Stimulated activated CD8-positive, alpha-beta memory T cell treated with anti-CD3 and anti-CD28 coated beads, Interleukin-12 subunit alpha, Interleukin-12 subunit beta, amount 100 ng/mL, for 24 hours (primary cell): ENCODE measurements at regions not wholly inside any gene's neighbourhood (a gene's known extent, or its start where the extent isn't known, plus 50 kb on each side); places are given as distances from the start of the nearest gene placed in this dataset.
"Not testable (repeated sequence)": the region's sequence is repeated elsewhere in the genome, so short reads cannot be mapped to it uniquely, and the experiment has no call there.

Experiments used
- DNase-seq: peaks from one replicate; pipeline ENCODE4 v3.0.0-alpha.2; 2020; ENCODE audit errors: extremely low read depth

DNA sequence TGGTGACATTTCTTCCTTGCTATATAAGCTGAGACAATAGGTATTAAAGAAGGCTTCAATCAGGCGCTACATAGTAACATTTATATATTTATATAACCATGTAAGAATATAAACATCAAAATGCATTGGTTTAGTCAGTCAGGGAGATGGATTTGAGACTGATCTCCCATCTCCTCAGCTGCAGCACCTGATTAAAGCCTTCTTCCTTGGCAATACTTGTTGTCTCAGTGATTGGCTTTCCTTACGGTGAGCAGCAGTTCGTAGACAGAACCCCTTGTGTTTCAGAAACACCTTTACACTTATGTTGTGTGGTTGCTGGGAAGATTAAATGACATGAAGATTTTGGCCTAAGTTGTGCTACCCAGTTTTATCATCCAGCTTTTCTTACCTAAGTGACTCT lies 323.3 kb upstream of the DUSP10 start:
- no peak for DNase-seq

DNA sequence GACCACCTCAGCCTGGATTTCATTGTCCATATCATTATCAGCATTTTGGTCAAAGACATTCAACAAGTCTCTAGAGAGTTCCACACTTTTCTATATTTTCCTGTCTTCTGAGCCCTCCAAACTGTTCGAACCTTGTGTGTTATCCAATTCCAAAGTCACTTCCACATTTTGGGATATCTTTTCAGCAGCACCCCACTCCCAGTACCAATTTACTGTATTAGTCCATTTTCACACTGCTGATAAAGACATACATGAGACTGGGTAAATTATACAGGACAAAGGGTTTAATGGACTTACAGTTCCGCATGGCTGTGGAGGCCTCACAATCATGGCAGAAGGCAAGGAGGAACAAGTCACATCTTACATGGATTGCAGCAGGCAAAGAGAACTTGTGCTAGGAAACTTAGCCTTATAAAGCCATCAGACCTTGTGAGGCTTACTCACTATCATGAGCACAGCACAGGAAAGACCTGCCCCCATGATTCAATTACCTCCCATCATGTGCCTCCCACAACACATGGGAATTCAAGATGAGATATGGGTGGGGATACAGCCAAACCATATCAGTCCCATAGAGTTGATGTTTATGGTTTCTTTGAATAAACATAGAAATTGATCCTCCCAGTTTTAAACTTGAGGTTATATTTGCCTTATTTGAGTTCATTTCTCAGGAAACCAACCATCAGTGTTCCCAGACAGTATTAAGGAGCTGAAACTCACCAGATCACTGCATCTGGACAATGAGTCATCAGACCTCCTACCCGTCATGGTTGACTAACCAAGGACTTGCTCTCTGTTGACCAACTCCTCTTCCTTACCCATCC lies 322.7 kb upstream of the DUSP10 start:
- DNase-seq = no peak

DNA sequence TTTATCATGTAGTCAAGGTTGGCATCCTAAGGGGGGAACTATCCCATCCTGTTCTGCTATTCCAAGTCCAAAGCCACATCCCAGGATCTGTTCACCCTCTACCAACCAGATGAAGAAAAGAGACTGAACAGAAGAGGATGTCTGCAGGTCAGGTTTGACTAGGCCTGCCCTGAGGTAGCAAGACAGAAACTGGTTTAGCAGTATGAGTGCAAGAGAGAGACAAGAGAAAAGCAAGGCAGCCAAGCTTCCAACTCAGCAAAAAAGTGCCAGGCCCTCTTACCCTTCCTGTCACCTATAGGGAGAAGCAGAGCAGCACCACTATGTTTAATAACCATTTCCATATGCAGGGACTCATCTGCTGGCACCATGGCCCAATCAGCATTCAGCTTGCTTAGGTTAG lies 320.8 kb upstream of the DUSP10 start:
- DNase-seq = no peak

DNA sequence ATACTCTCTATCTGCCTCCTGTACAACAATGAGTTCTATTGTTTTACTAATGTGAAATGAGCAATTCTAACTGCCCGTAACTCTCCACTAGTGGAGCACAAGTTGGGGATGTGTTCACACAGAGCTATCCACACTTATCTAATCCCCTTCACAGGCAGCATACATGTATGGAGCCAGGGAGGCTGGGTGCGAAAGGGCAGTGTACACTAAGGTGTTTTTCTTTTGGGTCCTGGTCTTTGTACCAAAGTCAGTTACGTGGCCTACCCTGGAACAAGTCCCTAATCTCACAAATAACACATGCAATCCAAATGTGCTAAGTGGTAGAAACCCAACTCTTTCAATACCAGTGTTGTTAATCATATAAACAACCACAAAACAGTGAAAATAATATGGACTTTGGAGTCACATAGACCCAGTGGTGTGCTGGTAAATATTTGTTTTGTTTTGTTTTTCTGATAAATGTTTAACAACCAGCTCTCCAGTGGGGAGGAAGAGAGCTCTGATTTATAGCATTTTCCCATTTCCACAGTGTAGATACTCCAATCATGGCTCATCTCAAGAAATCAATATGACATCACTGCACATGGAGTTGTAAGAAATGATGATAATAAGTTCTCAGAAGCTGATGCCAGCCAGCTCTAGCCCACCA lies 319.9 kb upstream of the DUSP10 start:
- DNase-seq = no peak

DNA sequence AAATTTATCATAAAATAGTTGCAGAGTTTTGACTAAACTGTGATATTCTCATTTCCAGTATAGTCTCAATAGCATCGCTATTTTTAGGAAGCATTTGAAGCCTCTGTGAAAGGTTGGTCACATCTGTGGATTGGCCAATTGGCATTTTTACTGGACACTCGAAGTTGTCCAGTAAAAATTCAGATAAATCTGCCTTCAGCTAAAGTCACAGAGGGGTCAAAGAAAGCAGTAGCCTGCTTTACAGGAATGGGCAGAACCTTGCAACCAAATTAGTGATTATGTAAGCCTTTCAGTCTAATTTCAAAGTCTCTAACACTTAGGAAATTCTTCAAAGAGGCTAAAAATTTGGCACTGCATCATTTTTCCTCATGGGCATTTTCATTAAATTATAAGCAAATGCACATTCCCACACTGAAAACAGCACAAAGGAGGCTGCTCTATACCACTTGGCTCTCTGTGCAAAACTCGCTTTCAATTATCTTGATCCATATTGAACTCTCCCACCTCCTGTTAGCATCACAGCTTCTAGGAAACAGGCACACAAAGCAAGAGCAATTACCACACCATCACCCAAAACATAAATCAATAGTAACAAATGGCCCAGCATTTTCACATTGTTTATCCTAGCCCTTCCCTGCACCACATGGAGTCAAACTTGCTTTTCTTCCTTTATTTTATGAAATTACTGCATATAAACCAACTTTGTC lies 318.5 kb upstream of the DUSP10 start:
- DNase-seq = no peak

DNA sequence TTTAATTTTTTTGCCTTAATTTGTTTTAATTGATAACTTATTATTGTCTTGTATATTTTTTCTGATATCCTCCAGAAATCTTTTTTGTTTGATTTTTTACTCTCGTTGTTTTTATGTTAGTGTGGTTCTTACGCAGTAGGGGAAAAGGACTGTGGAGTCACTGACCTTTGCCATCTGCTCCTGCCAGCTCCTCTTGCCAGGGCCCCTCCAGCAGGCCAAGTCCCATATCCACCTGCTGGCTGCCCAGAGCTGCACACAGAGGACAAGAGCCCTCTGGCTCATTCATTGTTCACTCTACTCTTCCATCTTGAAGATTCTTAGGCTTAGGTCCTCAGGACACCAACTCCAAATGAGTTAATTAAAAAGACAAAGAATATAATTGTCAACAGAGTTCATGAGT lies 316.4 kb upstream of the DUSP10 start:
- DNase-seq = no peak

DNA sequence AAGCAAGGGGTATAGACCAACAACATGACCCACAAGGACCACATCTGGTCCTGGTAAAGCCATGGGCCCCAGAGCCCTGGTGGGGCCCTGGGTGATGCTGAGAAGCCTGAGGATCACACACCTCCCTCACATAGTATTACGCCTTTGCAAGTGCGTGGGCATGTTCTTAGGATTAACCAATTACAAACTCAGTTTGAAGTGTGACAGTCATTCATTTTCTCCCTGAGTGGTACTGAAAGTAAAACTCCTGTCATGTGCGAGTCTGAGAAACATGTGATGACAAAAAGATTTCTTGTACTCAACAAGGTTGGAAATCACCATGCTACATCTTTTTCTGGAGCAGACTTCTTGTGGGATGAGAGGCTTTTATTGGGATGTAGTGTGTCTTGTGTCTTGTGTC lies 315.3 kb upstream of the DUSP10 start:
- no peak for DNase-seq

DNA sequence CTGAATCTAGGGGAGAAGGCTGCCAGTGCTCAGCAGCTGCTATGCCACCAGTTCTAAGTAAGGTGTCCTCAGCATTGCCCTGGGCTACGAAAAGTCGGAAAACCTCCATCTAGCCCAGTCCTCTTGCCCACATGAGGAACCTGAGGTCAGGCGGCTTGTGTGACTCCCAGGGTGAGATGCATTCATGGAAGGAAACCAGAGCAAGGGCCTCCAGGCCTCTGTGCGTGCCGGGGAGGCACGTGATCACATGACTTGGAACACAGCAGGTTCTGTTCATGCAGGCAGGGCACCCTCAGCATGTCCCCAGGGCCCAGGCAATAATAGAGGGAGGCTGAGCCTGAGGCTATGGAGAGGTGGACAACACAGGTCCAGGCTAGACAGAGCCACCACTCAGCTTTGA lies 312.5 kb upstream of the DUSP10 start:
- no peak for DNase-seq

DNA sequence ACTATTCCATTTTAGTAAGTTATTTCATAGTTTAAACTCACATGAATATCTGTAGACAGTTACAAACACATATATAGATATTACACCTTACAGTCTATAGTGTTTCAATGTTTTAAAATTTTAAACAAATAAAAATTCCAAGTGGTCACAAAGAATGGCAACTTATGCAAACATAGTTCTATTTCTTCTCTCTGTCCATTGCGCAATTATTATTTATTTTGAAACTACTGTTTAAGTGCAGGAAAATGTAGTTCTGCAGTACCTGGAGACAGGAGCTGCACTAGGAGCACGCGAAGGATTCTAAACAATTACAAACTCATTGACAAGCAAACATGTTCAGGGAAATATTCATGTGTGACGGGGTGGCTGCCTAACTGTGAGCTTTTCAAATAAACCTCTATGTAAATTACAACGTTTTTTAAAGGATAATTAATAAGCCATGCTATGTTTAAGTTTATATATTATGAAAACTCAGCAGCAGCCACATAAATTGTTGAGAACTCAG lies 312.0 kb upstream of the DUSP10 start:
- DNase-seq = no peak

DNA sequence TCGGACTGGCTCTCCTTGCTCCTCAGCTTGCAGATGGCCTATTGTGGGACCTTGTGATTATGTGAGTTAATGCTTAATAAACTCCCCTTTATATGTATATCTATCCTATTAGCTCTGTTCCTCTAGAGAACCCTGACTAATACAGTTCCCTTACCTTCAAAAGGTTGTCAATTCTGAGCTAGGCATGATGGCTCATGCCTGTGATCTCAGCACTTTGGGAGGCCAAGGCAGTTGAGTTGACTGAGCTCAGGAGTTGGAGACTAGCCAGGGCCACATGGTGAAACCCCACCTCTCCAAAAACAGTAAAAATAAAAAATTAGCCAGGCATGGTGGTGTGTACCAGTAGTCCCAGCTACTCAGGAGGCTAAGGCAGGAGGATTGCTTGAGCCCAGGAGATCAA lies 309.4 kb upstream of the DUSP10 start:
- not testable (repeated sequence) for DNase-seq

DNA sequence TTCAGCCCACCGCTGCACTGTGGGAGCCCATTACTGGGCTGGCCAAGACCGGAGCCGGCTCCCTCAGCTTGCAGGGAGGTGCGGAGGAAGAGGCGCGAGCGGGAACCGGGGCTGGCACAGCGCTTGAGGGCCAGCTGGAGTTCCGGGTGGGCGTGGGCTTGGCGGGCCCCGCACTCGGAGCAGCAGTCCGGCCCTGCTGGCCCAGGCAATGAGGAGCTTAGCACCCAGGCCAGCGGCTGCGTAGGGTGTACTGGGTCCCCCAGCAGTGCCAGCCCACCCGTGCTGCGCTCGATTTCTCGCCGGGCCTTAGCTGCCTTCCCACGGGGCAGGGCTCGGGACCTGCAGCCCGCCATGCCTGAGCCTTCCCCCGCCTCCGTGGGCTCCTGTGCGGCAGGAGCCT lies 307.8 kb upstream of the DUSP10 start:
- DNase-seq = not testable (repeated sequence)

DNA sequence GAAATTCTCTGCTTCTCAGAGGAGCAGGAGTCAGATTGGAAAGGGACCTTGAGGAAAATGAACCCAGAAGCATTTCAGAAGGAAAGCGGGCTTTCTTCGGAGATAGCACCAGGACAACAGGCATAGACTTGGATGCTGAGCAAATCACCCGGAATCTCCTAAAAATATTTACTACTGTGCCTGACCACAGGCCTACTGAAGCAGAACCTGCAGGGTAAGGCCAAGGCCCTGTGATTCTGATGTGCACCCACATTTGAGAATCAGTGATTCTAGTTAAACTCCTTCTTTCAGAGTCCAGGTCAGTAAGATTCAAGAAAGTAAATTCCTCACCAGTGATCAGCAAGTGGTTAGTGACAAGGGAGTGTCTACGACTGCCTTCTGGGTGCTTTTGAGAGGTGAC lies 307.3 kb upstream of the DUSP10 start:
- DNase-seq = no peak

DNA sequence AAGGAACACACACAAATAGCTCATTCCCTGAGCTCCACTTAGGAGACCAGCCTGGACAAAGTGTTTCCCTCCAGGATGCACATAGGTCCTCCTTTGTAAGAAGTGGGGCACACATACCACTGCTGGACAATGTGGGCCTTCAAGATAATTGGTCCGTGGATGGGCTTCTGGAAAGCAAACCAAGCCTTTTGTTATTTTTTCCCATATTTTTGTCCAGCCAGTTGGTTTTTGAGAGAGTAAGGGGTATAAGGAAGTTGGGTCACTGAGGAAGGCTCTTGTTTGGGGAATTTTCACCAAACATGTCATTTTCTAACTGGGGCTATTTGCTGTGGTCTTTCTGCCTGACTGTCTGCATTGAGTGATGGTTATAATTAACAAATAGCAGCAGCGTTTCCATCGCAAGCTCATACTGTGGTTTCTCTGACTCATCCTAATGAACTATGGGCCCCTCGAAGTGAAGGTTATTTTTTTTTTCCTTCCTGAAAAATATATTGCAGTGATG lies 306.3 kb upstream of the DUSP10 start:
- no peak for DNase-seq

DNA sequence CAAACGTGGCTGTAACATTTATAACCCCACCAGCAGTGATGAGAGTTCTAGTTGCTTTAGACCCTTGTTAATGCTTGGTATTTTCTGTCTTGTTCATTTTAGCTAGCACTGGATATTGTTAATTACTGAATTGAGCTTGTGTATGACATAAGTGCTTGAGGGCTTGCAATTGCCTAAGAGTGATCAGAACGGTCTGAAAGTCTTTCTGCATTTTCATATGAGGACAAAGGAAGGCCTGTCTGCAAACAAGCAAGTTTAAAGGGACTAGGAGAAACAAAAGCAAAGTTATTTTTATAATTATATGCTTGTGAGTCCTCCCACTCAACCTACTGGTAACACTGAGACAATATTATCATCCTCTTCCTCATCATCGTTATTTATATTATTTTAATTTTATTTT lies 305.5 kb upstream of the DUSP10 start:
- DNase-seq = no peak

DNA sequence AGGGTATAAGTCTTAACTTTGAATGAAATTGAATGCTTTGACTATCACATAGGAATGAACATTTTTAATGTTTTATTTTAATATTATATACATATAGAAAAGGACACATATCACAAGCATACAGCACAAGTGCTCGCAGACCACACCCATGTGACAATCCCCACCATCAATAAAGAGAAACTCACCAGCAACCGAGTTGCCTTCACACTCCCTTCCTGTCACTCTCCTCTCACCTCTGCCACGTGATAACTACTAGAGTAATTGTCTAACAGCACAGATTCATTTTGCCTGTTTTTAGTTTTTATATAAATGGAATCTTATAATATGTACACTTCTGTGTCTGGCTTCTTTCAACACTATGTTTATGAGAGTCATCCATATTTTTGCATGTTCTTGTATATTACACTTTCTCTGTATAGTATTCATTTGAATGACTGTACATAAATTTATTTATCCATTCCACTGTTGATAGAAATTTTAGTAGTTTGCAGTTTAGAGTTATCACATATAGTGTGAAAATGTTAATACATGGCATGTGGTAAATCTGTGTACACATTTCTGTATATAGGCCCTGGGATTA lies 304.9 kb upstream of the DUSP10 start:
- DNase-seq = no peak

DNA sequence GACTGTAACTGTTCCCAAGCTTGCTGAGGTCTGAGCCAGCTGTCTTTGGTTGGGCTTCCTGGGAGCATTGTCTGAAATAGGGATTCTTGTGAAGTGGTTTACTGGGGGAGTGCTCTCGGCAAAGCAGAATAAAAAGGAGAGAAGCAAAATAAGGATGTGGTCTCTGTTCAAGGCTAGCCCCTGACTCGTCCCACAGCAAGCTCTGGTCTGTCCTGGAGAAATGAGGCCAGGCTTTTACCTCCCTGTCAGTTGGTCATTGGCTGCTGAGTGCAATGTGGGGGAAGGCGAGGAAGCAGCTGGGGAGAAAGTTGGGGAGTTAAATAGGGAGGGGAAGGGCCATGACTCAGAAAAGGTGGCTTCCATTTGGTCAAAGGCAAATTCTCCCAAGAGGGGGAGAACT lies 303.9 kb upstream of the DUSP10 start:
- no peak for DNase-seq

DNA sequence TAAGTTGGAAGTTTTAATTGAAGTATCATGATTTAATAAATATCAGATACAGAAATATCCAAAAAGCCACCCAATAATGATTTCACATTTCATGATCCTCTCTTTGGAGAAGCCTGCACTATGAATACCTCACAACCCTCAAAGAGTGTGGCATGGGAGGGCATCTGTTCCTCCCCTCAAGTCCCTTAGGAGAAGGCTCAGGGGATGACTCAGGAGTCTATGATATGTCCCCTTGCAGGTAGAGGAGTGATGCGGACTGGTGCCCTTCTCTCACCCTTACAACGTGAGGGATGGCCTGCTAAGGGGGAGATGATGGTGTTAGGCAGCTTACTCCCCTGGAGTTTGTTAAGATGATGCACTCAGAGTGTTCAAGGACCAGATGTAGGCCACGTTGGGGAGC lies 303.3 kb upstream of the DUSP10 start:
- DNase-seq = no peak

DNA sequence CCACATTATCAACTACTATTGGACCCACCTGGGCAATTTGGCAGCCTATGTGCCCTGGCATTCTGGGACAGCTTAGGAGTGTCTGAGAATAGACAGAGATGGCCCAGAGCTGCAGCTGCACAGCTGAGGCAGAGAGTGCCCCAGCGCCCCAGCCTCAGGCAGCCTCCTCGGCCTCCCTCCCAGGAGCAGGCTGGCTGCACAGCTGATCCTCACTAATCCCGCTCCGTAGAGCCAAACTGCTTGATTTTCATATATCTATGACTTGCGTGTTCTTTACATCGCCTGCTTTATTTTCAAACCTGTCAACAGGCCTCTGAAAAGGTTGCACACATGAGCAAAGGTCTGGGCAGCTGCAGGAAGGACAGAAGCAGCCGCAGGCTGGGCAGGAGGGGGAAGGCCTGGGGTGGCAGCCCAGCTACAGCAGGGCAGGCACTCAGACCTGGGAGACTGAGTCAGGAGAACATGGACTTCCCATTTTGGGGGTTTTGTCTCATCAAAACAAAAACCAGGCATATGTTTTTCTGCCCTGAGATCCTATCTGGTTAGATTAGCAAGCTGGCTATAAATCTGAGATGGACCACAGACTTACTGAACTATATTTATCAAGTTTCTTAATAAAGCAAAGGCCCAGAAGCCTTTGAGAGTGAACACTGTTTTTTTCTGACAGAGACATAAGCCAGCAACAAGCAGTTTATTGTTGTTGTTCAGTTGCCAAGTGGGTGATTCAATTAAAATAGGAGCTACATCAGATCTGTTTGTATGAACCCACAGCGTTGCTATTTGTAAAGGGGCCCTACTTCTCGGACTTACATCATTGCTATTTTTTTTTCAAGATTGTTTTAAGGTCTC lies 301.8 kb upstream of the DUSP10 start:
- no peak for DNase-seq

DNA sequence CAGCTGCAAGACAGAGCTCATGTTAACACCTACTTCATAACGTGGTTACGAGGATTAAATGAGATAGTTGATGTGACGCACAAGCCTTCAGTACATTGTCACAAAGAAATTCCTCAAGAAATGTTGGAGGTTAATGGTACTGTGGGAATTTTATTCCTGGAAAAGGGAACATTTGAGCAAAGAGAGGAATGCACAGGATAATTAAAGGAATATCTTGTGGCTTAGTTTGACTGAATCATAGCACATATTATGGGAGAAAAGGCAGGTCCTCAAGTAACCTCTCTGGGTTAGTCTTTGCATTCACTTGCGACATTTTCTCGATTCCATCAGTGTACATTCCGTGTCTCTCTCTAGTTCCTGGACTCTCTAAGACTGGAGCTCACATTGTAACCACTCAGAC lies 300.2 kb upstream of the DUSP10 start:
- DNase-seq = no peak

DNA sequence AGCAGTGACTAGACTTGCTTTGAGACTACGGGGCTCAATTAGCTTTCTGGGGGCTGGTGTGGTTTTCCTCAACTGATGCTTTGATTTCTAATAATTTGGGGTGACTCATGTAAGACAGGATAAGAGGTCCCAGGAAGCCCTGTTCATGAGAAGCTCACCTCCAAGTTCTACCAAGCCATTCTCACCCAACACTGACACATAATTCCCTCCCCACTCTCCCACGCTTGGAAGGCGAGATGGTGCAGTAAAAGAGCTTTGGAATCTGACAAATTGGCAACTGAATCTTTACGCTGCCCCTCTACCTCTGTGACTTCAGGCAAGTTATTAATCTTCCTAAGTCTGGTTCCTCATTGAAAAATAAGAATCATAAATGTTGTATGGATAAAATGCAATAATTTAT lies 299.1 kb upstream of the DUSP10 start:
- no peak for DNase-seq

DNA sequence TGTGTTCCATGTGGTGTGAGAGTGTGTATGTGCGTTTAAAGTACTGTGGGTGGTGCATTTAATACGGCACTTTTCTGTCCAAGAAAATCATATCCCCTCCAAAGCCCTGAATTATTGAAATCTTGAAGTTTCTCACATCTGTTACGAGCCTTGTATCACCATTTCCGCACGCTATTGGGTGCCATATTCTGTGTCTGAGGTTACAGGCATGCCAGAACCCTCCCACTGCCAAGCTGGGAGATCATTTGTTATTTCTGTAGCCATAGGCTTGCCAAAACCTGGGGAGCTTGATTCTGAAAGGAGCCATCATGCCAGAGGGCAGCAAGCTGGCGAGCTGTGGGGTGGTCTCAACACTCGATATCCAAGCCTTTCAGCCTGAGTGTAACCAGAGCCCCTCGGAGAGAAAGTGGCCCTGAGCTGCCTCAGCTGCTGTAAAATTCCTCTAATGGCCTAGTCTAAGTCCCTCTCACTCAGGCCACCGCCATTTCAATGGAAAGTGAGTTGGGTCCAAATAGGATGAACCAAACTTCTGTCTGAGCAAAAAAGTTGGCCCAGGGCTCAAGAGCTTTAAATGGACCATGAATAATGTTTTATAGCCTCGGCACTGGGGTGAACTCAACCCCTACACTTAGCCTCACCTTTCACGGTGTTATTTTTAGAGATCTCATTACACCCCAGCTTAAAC lies 298.4 kb upstream of the DUSP10 start:
- no peak for DNase-seq
